Cardiac muscle cell (in vitro differentiated cells and primary cell): ENCODE measurements at regions not wholly inside any gene's neighbourhood (a gene's known extent, or its start where the extent isn't known, plus 50 kb on each side); places are given as distances from the start of the nearest gene placed in this dataset.

Experiments used
- DNase-seq, 2 donors: peaks; one replicate each; pipeline versions ENCODE4 v3.0.0 to v3.0.0-alpha.2; 2010 to 2017; ENCODE audit warnings: low read depth in 1 of 2, low spot score in 1 of 2
- H3K27ac ChIP-seq: fragments of 200-600 bp; sonication (generic); 2 replicates; pipeline ENCODE4 v1.5.1; 2016
- H3K27me3 ChIP-seq: fragments of 200-600 bp; sonication (generic); 2 replicates; pipeline ENCODE4 v1.6.0; 2016; ENCODE audit warnings: control low read depth
- H3K36me3 ChIP-seq: fragments of 200-600 bp; sonication (generic); 2 replicates; pipeline ENCODE4 v1.5.1; 2016; ENCODE audit warnings: control low read depth
- H3K4me1 ChIP-seq: fragments of 200-600 bp; sonication (generic); 2 replicates; pipeline ENCODE4 v1.8.1; 2017; ENCODE audit warnings: low read depth, mild to moderate bottlenecking, mixed run types
- H3K4me3 ChIP-seq: fragments of 200-600 bp; sonication (generic); 2 replicates; pipeline ENCODE4 v1.5.1; 2016; ENCODE audit warnings: mild to moderate bottlenecking
- H3K9me3 ChIP-seq: fragments of 200-600 bp; sonication (generic); 2 replicates; pipeline ENCODE4 v1.5.1; 2017; ENCODE audit warnings: low read depth, mild to moderate bottlenecking, control low read depth
- TF ChIP-seq, protein P1 (sequence below): IDR thresholded peaks from 2 replicates; pipeline ENCODE4 v1.5.1; 2012; ENCODE audit warnings: low read depth, mild to moderate bottlenecking, low read length

GRCh38 chrX:148134578-148134977, 153.4 kb downstream of the FMR1NB start:
- H3K27ac ChIP-seq, result no peak overlapping the region
- no peaks in the 10 kb centered on the region for H3K9me3 ChIP-seq
- H3K36me3 ChIP-seq, result no peaks in the 10 kb centered on the region
- no peak for DNase-seq
- TF ChIP-seq, protein P1, sequence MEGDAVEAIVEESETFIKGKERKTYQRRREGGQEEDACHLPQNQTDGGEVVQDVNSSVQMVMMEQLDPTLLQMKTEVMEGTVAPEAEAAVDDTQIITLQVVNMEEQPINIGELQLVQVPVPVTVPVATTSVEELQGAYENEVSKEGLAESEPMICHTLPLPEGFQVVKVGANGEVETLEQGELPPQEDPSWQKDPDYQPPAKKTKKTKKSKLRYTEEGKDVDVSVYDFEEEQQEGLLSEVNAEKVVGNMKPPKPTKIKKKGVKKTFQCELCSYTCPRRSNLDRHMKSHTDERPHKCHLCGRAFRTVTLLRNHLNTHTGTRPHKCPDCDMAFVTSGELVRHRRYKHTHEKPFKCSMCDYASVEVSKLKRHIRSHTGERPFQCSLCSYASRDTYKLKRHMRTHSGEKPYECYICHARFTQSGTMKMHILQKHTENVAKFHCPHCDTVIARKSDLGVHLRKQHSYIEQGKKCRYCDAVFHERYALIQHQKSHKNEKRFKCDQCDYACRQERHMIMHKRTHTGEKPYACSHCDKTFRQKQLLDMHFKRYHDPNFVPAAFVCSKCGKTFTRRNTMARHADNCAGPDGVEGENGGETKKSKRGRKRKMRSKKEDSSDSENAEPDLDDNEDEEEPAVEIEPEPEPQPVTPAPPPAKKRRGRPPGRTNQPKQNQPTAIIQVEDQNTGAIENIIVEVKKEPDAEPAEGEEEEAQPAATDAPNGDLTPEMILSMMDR, result no peak
- H3K27me3 ChIP-seq, result no peaks in the 10 kb centered on the region
- H3K4me3 ChIP-seq, result no peak overlapping the region
- no peaks in the 10 kb centered on the region for H3K4me1 ChIP-seq

DNA sequence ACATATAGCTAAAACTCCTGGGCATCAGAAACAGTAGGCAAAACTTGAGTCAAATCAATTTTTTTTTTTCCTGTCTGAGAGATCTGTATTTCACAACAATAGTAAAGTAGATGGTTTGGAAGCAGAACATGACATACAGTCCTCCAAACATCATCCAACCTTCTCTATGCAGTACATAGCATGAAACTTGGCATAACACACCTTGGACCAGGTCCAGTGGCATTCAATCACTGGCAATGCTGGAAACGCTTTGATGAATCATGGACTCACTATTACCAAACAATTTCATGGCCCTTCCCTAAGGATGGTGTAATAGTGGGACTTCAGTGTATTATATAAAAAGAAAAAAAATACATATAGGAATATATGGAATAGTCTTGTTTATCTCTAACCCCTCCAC, 154.6 kb downstream of the FMR1NB start:
- TF ChIP-seq, protein P1, result no peak
- Histone ChIP-seq H3K36me3 (no peaks in the 10 kb centered on the region), H3K27me3 (no peaks in the 10 kb centered on the region), H3K27ac (no peak overlapping the region), H3K4me3 (no peak overlapping the region), H3K9me3 (no peaks in the 10 kb centered on the region), H3K4me1 (no peaks in the 10 kb centered on the region)
- peak in 1 of 2 donors; percentile 6 for DNase-seq

GRCh38 chrX:148146121-148146520, 165.0 kb downstream of the FMR1NB start:
- H3K27me3 ChIP-seq, result no peaks in the 10 kb centered on the region
- H3K36me3 ChIP-seq, result no peaks in the 10 kb centered on the region
- no peaks in the 10 kb centered on the region for H3K4me1 ChIP-seq
- no peak overlapping the region for H3K27ac ChIP-seq
- H3K4me3 ChIP-seq, result no peak overlapping the region
- TF ChIP-seq, protein P1, result no peak
- no peak for DNase-seq
- no peaks in the 10 kb centered on the region for H3K9me3 ChIP-seq

DNA sequence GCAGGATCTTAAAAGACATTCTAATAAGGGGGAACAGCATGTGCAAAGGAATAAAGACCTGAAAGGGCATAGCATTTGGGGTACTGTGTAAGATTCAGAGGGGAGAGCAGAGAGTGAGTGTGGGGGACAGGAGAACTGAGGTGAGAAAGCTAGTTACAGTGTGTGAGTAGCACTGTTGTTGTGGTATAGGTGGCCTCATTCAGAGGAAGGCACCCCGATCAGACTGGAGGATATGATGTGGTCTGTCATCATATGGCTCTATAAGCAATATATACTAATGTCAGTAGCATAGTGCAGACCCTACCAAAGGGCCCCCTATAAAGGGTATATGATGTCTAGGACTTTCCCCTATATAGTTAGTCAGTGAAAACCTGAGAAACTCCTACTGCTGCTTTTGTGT, 175.8 kb downstream of the FMR1NB start:
- no peak for DNase-seq
- Histone ChIP-seq H3K27ac (no peak overlapping the region), H3K4me1 (no peaks in the 10 kb centered on the region), H3K36me3 (no peaks in the 10 kb centered on the region), H3K27me3 (no peaks in the 10 kb centered on the region), H3K4me3 (no peak overlapping the region), H3K9me3 (no peaks in the 10 kb centered on the region)
- TF ChIP-seq, protein P1, result no peak

- TF ChIP-seq, protein P1, result no peak
- H3K27me3 ChIP-seq, result no peaks in the 10 kb centered on the region
- DNase-seq, result no peak
- H3K36me3 ChIP-seq, result no peaks in the 10 kb centered on the region
- no peak overlapping the region for H3K4me3 ChIP-seq
- H3K27ac ChIP-seq, result no peak overlapping the region
- H3K9me3 ChIP-seq, result no peaks in the 10 kb centered on the region
- H3K4me1 ChIP-seq, result no peaks in the 10 kb centered on the region
These were observed 178.7 kb downstream of the FMR1NB start for GRCh38 chrX:148159796-148160195.

DNA sequence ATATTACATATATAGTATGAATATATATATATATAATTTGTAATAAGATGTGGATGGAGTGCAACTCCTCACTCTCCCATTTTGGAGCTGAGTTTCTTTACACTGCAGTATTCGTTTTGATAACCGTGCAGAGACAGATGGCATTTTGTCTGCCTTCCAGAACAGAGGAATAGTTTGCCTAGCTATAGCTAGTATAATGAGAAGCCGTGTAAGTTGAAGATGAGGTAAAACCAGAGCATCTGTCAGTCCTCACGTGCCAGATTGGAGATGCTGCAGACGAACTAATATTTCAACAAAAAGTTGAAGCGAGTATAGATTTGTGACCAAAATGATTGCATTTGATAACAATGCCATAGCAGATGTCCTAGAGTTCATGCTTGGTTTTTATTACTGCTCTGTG, 180.6 kb downstream of the FMR1NB start:
- TF ChIP-seq, protein P1, result no peak
- Histone ChIP-seq H3K4me1 (no peaks in the 10 kb centered on the region), H3K27ac (no peak overlapping the region), H3K9me3 (no peaks in the 10 kb centered on the region), H3K27me3 (no peaks in the 10 kb centered on the region), H3K36me3 (no peaks in the 10 kb centered on the region), H3K4me3 (no peak overlapping the region)
- no peak for DNase-seq
